ENCODE measurements at regions not wholly inside any gene's neighbourhood (a gene's known extent, or its start where the extent isn't known, plus 50 kb on each side); places are given as distances from the start of the nearest gene placed in this dataset.
"Not testable (repeated sequence)": the region's sequence is repeated elsewhere in the genome, so short reads cannot be mapped to it uniquely, and the experiment has no call there.

GRCh38 chr16:88232401-88233258, 150.1 kb upstream of the ZNF469 start:
- DNase-seq: not testable (repeated sequence)

GRCh38 chr16:88233621-88234420, 148.9 kb upstream of the ZNF469 start:
- not testable (repeated sequence) for DNase-seq

GRCh38 chr16:88234421-88235271, 148.1 kb upstream of the ZNF469 start:
- DNase-seq: not testable (repeated sequence)

- DNase-seq: not testable (repeated sequence)
These were observed 147.1 kb upstream of the ZNF469 start for GRCh38 chr16:88235691-88236090.

- DNase-seq: not testable (repeated sequence)
These were observed 146.5 kb upstream of the ZNF469 start for GRCh38 chr16:88236229-88236628.

GRCh38 chr16:88237314-88237713, 145.4 kb upstream of the ZNF469 start:
- not testable (repeated sequence) for DNase-seq

GRCh38 chr16:88237761-88238415, 144.9 kb upstream of the ZNF469 start:
- not testable (repeated sequence) for DNase-seq

GRCh38 chr16:88238732-88239274, 144.0 kb upstream of the ZNF469 start:
- peak; percentile 10 for DNase-seq

GRCh38 chr16:88240118-88240517, 142.6 kb upstream of the ZNF469 start:
- DNase-seq: not testable (repeated sequence)

- DNase-seq: not testable (repeated sequence)
These were observed 142.0 kb upstream of the ZNF469 start for GRCh38 chr16:88240776-88241175.

GRCh38 chr16:88241404-88242311, 141.1 kb upstream of the ZNF469 start:
- not testable (repeated sequence) for DNase-seq

GRCh38 chr16:88242312-88243295, 140.2 kb upstream of the ZNF469 start:
- DNase-seq: not testable (repeated sequence)

- DNase-seq: not testable (repeated sequence)
These were observed 138.8 kb upstream of the ZNF469 start for GRCh38 chr16:88243921-88244320.

- DNase-seq: not testable (repeated sequence)
These were observed 137.3 kb upstream of the ZNF469 start for GRCh38 chr16:88245241-88246081.

- DNase-seq: not testable (repeated sequence)
These were observed 135.7 kb upstream of the ZNF469 start for GRCh38 chr16:88246955-88247582.

- not testable (repeated sequence) for DNase-seq
These were observed 135.2 kb upstream of the ZNF469 start for GRCh38 chr16:88247583-88247966.

GRCh38 chr16:88248761-88249160, 134.0 kb upstream of the ZNF469 start:
- not testable (repeated sequence) for DNase-seq

- DNase-seq: not testable (repeated sequence)
These were observed 132.4 kb upstream of the ZNF469 start for GRCh38 chr16:88250381-88250780.

Data from CD4-positive, alpha-beta T cell treated with Interleukin-6 for 4 hours (primary cell).